ENCODE measurements at regions not wholly inside any gene's neighbourhood (a gene's known extent, or its start where the extent isn't known, plus 50 kb on each side); places are given as distances from the start of the nearest gene placed in this dataset.

DNA sequence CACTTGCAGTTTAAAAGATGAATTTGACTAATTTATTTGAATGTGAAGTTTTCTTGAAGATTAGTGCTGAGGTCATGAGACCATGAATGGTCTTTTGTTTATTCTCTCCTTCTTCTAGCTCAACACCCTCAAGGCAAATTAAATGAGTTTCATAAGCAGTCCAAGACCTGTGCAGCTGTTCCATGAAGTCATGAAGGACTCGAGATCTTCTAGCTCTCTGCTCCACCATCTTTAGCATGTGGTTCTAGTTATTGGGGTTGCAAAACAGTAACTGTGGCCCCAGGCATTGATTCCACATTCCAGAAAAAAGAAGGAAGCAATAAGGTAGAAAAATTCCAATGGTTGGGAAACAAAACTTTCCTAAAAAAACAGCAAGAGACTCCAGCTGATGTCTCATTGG lies 84.2 kb upstream of the HS3ST1 start:
- Mint-ChIP-seq H3K4me1 (no peaks in the 10 kb centered on the region), H3K27ac (no peak overlapping the region), H3K4me3 (no peak overlapping the region), H3K36me3 (ENCODE audit: low read depth) (no peaks in the 10 kb centered on the region), H3K9me3 (ENCODE audit: low read depth) (no peaks in the 10 kb centered on the region), H3K27me3 (peaks cover 4% of the 10 kb centered on the region)
- no peak for DNase-seq
- ATAC-seq = no peak
- POLR2A ChIA-PET = no interaction called here
- intact Hi-C loops (cut with DNase I, micrococcal nuclease) = no loop called here
- CTCF ChIA-PET = no interaction called here

GRCh38 chr4:11511321-11511720 lies 82.6 kb upstream of the HS3ST1 start:
- ChIA-PET POLR2A (no interaction called here), CTCF (no interaction called here)

DNA sequence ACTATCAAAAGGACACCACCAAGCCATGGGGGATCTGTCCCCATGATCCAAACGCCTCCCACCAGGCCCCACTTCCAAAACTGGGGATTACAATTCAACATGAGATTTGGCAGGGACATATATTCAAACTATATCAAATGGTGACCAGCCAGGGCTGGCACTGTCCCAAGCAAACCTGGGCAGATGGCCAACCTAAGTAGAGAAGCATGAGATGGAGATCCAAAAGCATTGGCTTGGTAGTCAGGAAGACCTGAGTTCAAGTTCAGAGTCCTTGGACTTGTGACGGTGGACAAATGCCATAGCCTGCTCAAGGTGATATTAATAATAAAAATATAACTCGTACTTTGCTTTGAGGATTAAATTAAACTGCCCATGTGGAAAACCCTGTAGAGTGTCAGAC lies 79.2 kb upstream of the HS3ST1 start:
- intact Hi-C loops (cut with DNase I, micrococcal nuclease) = no loop called here

More at GRCh38 chr4:11511321-11511720, 82.6 kb upstream of the HS3ST1 start:
- no peak for DNase-seq
- peaks cover 4% of the 10 kb centered on the region for H3K4me1 Mint-ChIP-seq
- H3K4me3 Mint-ChIP-seq = no peak overlapping the region
- peaks cover 4% of the 10 kb centered on the region for H3K27me3 Mint-ChIP-seq
- intact Hi-C loops (cut with DNase I, micrococcal nuclease) = no loop called here
- H3K9me3 Mint-ChIP-seq (ENCODE audit: low read depth) = no peaks in the 10 kb centered on the region
- no peak overlapping the region for H3K27ac Mint-ChIP-seq
- no peak for ATAC-seq
- no peaks in the 10 kb centered on the region for H3K36me3 Mint-ChIP-seq (ENCODE audit: low read depth)

DNA sequence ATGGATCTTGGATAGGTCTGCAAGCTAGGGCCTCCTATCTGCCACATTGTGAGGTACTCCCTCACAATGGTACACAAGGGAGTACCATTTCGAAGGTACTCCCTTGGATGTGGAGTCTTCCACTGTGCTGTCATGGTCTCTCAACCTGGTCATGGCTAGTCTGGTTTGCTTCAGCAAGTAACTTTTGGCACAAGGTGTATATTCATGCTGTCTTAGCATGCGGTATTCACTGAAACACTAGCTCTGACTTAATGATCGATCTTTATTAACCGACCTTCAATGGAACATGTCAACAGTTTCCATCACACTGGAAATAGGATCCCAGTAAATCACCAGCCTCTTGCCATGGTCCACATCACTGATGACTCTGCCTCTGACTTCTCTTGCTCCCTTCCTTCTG lies 77.5 kb upstream of the HS3ST1 start:
- Mint-ChIP-seq H3K36me3 (ENCODE audit: low read depth) (no peaks in the 10 kb centered on the region), H3K4me3 (no peak overlapping the region), H3K27ac (no peak overlapping the region), H3K9me3 (ENCODE audit: low read depth) (peaks cover 2% of the 10 kb centered on the region), H3K4me1 (peaks cover 25% of the 10 kb centered on the region), H3K27me3 (no peaks in the 10 kb centered on the region)
- ChIA-PET CTCF (interaction anchor here (1.0 kb wide), 1 partner anchor 18 kb away, joined by 3 read pairs; no protein-coding TSS in a partner anchor), POLR2A (no interaction called here)
- no peak for ATAC-seq
- intact Hi-C loops (cut with DNase I, micrococcal nuclease) = no loop called here
- DNase-seq = no peak

More for the DNA sequence above, 79.2 kb upstream of the HS3ST1 start:
- no peaks in the 10 kb centered on the region for H3K36me3 Mint-ChIP-seq (ENCODE audit: low read depth)
- no peak overlapping the region for H3K4me3 Mint-ChIP-seq
- POLR2A ChIA-PET = no interaction called here
- CTCF ChIA-PET = no interaction called here
- peaks cover 25% of the 10 kb centered on the region for H3K4me1 Mint-ChIP-seq
- H3K27ac Mint-ChIP-seq = no peak overlapping the region
- DNase-seq = no peak
- H3K27me3 Mint-ChIP-seq = peaks cover 4% of the 10 kb centered on the region
- no peaks in the 10 kb centered on the region for H3K9me3 Mint-ChIP-seq (ENCODE audit: low read depth)
- ATAC-seq = no peak

DNA sequence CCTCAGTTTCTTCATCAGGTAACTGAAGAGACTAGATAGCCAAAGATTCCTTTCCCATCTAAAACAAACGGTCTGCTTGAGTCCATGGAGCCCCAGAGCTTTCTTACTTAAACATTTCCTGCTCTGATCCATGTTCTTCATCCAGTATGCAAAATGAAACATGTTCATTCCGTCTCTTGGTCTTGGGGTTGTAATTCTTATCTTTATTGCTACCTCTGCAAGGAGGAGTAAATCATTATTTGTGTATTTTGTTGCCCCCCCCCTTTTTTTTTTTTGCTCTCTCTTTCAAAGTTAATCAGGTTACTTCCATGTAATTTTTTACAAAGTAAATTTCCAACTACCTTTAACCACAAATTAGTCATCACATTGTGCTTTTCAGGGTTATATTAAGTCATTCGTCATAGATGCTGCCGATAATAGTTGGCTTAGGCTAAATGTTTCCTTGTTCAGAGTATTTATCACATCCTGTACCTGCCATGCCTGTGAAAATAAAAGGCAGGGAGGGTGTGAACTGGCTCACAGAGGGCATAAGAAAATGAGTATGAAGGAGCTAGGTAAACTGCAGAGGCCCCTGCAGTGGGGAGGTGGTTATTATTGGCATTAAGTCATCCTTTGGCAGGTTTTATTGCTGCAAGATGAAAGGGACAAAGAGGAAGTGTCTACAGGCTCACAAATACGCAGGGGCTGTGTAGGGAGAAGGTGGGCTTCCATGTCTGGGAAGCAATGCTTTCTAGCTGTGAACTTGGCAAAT lies 76.7 kb upstream of the HS3ST1 start:
- DNase-seq = peak; percentile 52
- peaks cover 25% of the 10 kb centered on the region for H3K4me1 Mint-ChIP-seq
- no peak overlapping the region for H3K4me3 Mint-ChIP-seq
- H3K27me3 Mint-ChIP-seq = no peaks in the 10 kb centered on the region
- ChIA-PET CTCF (interaction anchor here (1.0 to 1.2 kb wide), 2 partner anchors 17 to 34 kb away, joined by 3 read pairs; no protein-coding TSS in a partner anchor), POLR2A (no interaction called here)
- no peak overlapping the region for H3K27ac Mint-ChIP-seq
- ATAC-seq = peak; percentile 98
- no peaks in the 10 kb centered on the region for H3K36me3 Mint-ChIP-seq (ENCODE audit: low read depth)
- intact Hi-C loops (cut with DNase I, micrococcal nuclease) = loop anchor here (1.0 to 2.0 kb wide), 3 partner anchors 17 to 35 kb away; no protein-coding TSS in a partner anchor
- peaks cover 2% of the 10 kb centered on the region for H3K9me3 Mint-ChIP-seq (ENCODE audit: low read depth)

GRCh38 chr4:11503166-11503565 lies 74.5 kb upstream of the HS3ST1 start:
- Mint-ChIP-seq H3K27ac (no peak overlapping the region), H3K9me3 (ENCODE audit: low read depth) (peaks cover 2% of the 10 kb centered on the region), H3K4me3 (no peak overlapping the region), H3K4me1 (peaks cover 25% of the 10 kb centered on the region), H3K27me3 (no peaks in the 10 kb centered on the region), H3K36me3 (ENCODE audit: low read depth) (no peaks in the 10 kb centered on the region)
- CTCF ChIA-PET = no interaction called here
- ATAC-seq (no peak), DNase-seq (no peak)
- POLR2A ChIA-PET = no interaction called here
- intact Hi-C loops (cut with DNase I, micrococcal nuclease) = no loop called here

DNA sequence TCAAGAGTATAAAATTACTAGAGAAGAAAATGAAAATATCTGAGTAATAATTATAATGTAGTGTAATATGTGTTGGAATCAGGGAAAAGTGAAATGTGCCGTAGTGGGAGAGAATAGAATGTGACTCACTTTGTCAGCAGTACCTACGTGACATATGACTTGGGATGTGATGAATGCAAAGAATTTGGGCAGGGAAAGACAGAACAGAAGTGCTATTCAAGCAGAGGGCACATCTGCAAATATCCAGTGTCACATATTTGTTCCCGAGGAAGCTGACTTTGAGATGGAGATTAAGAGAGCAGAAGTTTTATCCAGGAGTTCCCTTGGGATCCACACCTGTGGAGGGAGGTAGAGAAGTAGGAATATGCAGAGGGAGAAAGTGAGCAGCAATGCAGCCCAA lies 69.3 kb upstream of the HS3ST1 start:
- DNase-seq = no peak
- no peak for ATAC-seq
- Mint-ChIP-seq H3K9me3 (ENCODE audit: low read depth) (peaks cover 5% of the 10 kb centered on the region), H3K27me3 (no peaks in the 10 kb centered on the region), H3K4me3 (no peak overlapping the region), H3K4me1 (peaks cover 10% of the 10 kb centered on the region), H3K27ac (no peak overlapping the region), H3K36me3 (ENCODE audit: low read depth) (no peaks in the 10 kb centered on the region)
- ChIA-PET CTCF (no interaction called here), POLR2A (no interaction called here)
- intact Hi-C loops (cut with DNase I, micrococcal nuclease) = no loop called here

- POLR2A ChIA-PET = no interaction called here
- no peaks in the 10 kb centered on the region for H3K27me3 Mint-ChIP-seq
These were observed 68.6 kb upstream of the HS3ST1 start for GRCh38 chr4:11497212-11497806.

DNA sequence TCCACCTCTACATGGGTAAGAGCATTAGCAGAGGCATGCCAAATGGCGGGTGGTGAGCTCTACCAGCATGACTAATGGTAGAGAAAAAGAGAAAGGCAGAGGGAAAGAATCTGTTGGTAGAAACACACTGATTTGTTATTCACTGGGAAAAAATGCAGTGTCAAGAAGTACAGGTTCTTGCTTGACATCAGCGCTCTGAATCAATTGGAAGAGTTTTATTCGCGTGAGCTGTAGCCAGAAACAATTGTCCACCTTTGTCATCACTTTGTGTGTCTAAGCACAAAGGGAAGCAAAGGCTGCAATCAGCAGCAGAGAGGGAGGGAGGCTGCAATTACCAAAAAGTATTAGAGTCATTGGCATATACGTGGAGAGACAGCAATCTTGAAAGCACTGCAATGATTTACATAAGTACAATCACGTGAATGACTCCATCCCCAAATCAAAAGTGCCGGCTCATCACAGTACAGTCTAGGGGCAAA lies 67.7 kb upstream of the HS3ST1 start:
- DNase-seq (no peak), ATAC-seq (no peak)
- CTCF ChIA-PET = no interaction called here
- H3K9me3 Mint-ChIP-seq (ENCODE audit: low read depth) = peaks cover 3% of the 10 kb centered on the region
- H3K36me3 Mint-ChIP-seq (ENCODE audit: low read depth) = no peaks in the 10 kb centered on the region
- intact Hi-C loops (cut with DNase I, micrococcal nuclease) = no loop called here
- POLR2A ChIA-PET = no interaction called here
- peaks cover 10% of the 10 kb centered on the region for H3K4me1 Mint-ChIP-seq
- no peak overlapping the region for H3K4me3 Mint-ChIP-seq
- no peak overlapping the region for H3K27ac Mint-ChIP-seq
- H3K27me3 Mint-ChIP-seq = no peaks in the 10 kb centered on the region

More at GRCh38 chr4:11497212-11497806, 68.6 kb upstream of the HS3ST1 start:
- Mint-ChIP-seq H3K4me1 (peaks cover 10% of the 10 kb centered on the region), H3K9me3 (ENCODE audit: low read depth) (peaks cover 5% of the 10 kb centered on the region), H3K4me3 (no peak overlapping the region), H3K27ac (no peak overlapping the region), H3K36me3 (ENCODE audit: low read depth) (no peaks in the 10 kb centered on the region)
- DNase-seq (no peak), ATAC-seq (peak; percentile 39)
- intact Hi-C loops (cut with DNase I, micrococcal nuclease) = no loop called here
- CTCF ChIA-PET = no interaction called here

- Mint-ChIP-seq H3K9me3 (ENCODE audit: low read depth) (peaks cover 3% of the 10 kb centered on the region), H3K27ac (no peak overlapping the region), H3K27me3 (no peaks in the 10 kb centered on the region), H3K36me3 (ENCODE audit: low read depth) (no peaks in the 10 kb centered on the region), H3K4me1 (peaks cover 13% of the 10 kb centered on the region), H3K4me3 (no peak overlapping the region)
- ChIA-PET POLR2A (no interaction called here), CTCF (no interaction called here)
- intact Hi-C loops (cut with DNase I, micrococcal nuclease) = no loop called here
- ATAC-seq (no peak), DNase-seq (no peak)
These were observed 67.1 kb upstream of the HS3ST1 start for GRCh38 chr4:11495818-11496217.

DNA sequence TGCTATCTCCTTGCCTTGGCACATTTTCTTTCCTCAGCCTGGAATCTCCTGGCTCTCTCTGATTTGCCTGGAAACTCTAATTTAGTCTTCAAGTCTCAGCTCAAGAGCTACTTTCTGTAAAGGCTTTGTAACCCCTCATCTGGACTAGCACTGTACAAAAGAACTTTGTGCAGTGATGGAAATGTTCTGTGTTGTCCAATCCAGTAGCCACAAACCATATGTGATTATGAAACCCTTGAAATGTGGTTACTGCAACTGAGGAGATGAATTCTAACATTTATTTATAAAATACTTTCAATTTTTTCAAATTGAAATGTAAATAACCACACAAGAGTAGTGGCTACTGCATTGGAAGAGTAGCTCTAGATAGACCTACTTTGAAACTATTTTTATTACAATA lies 66.6 kb upstream of the HS3ST1 start:
- no peak overlapping the region for H3K4me3 Mint-ChIP-seq
- ATAC-seq (no peak), DNase-seq (no peak)
- no peak overlapping the region for H3K27ac Mint-ChIP-seq
- no peaks in the 10 kb centered on the region for H3K36me3 Mint-ChIP-seq (ENCODE audit: low read depth)
- H3K4me1 Mint-ChIP-seq = peaks cover 13% of the 10 kb centered on the region
- H3K9me3 Mint-ChIP-seq (ENCODE audit: low read depth) = peaks cover 3% of the 10 kb centered on the region
- no peaks in the 10 kb centered on the region for H3K27me3 Mint-ChIP-seq
- ChIA-PET CTCF (no interaction called here), POLR2A (no interaction called here)
- intact Hi-C loops (cut with DNase I, micrococcal nuclease) = no loop called here

- CTCF ChIA-PET = no interaction called here
These were observed 65.5 kb upstream of the HS3ST1 start for GRCh38 chr4:11494232-11494631.

More at GRCh38 chr4:11494232-11494631, 65.5 kb upstream of the HS3ST1 start:
- H3K4me3 Mint-ChIP-seq = no peak overlapping the region
- H3K9me3 Mint-ChIP-seq (ENCODE audit: low read depth) = peaks cover 3% of the 10 kb centered on the region
- DNase-seq = no peak
- intact Hi-C loops (cut with DNase I, micrococcal nuclease) = no loop called here
- no peaks in the 10 kb centered on the region for H3K36me3 Mint-ChIP-seq (ENCODE audit: low read depth)
- H3K27me3 Mint-ChIP-seq = no peaks in the 10 kb centered on the region
- no peak for ATAC-seq
- H3K27ac Mint-ChIP-seq = no peak overlapping the region
- H3K4me1 Mint-ChIP-seq = peaks cover 18% of the 10 kb centered on the region
- POLR2A ChIA-PET = no interaction called here

Measured in activated CD4-positive, alpha-beta T cell treated with anti-CD3 and anti-CD28 coated beads for 36 hours (primary cell).